GM23338 (cell line): ENCODE measurements at regions not wholly inside any gene's neighbourhood (a gene's known extent, or its start where the extent isn't known, plus 50 kb on each side); places are given as distances from the start of the nearest gene placed in this dataset.

ENCODE experiments used
- ATAC-seq: fragments of 200-7000 bp; cut with Tn5 transposase; 3 replicates; pipeline ENCODE4 v1.9.1; 2020
- DNase-seq: peaks from one replicate; pipeline ENCODE4 v3.0.0-alpha.2; 2015; ENCODE audit warnings: low spot score
- H2AFZ ChIP-seq: fragments of 200-600 bp; sonication (generic); 2 replicates; pipeline ENCODE4 v1.8.0; 2016; ENCODE audit warnings: antibody characterized with exemption, mild to moderate bottlenecking, moderate library complexity
- H3F3A ChIP-seq: fragments of 200-600 bp; sonication (generic); replicated peaks from 2 replicates; pipeline ENCODE4 v1.8.0; 2017; ENCODE audit warnings: antibody characterized with exemption, mixed run types, low read depth
- H3K27ac ChIP-seq: fragments of 200-600 bp; sonication (generic); 2 replicates; pipeline ENCODE4 v1.6.1; 2016; ENCODE audit warnings: low read depth
- H3K27me3 ChIP-seq: fragments of 200-600 bp; sonication (generic); 2 replicates; pipeline ENCODE4 v1.8.0; 2016; ENCODE audit warnings: mild to moderate bottlenecking, mixed run types, moderate library complexity; ENCODE audit not compliant: insufficient read depth
- H3K36me3 ChIP-seq: fragments of 200-600 bp; sonication (generic); 2 replicates; pipeline ENCODE4 v1.8.0; 2016; ENCODE audit warnings: mild to moderate bottlenecking; ENCODE audit not compliant: insufficient read depth
- H3K4me1 ChIP-seq: fragments of 200-600 bp; sonication (generic); 2 replicates; pipeline ENCODE4 v1.8.0; 2016; ENCODE audit warnings: mild to moderate bottlenecking, moderate library complexity; ENCODE audit not compliant: insufficient read depth
- H3K4me2 ChIP-seq: fragments of 200-600 bp; sonication (generic); 2 replicates; pipeline ENCODE4 v1.7.1; 2017; ENCODE audit warnings: mixed run types
- H3K4me3 ChIP-seq: fragments of 200-600 bp; sonication (generic); 2 replicates; pipeline ENCODE4 v1.6.1; 2016; ENCODE audit warnings: mixed run types
- H3K79me2 ChIP-seq: fragments of 200-600 bp; sonication (generic); replicated peaks from 2 replicates; pipeline ENCODE4 v1.8.0; 2017; ENCODE audit warnings: mild to moderate bottlenecking; ENCODE audit not compliant: insufficient read depth
- H3K9me2 ChIP-seq: fragments of 200-600 bp; sonication (generic); 2 replicates; pipeline ENCODE4 v1.8.0; 2017; ENCODE audit not compliant: insufficient read depth
- H4K20me1 ChIP-seq: fragments of 200-600 bp; sonication (generic); replicated peaks from 2 replicates; pipeline ENCODE4 v1.8.0; 2017; ENCODE audit warnings: mild to moderate bottlenecking; ENCODE audit not compliant: insufficient read depth
- H3K27ac Mint-ChIP-seq: 2 replicates; pipeline ENCODE4 v1.8.0; 2020; ENCODE audit warnings: inconsistent platforms, mild to moderate bottlenecking, moderate library complexity, mixed read lengths
- H3K27me3 Mint-ChIP-seq: 3 replicates; pipeline ENCODE4 v1.8.0; 2022; ENCODE audit warnings: low read depth, mild to moderate bottlenecking, moderate library complexity, mixed read lengths, inconsistent platforms; ENCODE audit not compliant: insufficient read depth, poor library complexity
- H3K36me3 Mint-ChIP-seq: 3 replicates; pipeline ENCODE4 v1.8.0; 2021; ENCODE audit warnings: low read depth, mild to moderate bottlenecking, inconsistent platforms, moderate library complexity, mixed read lengths
- H3K4me1 Mint-ChIP-seq: 3 replicates; pipeline ENCODE4 v1.8.0; 2020; ENCODE audit warnings: mild to moderate bottlenecking, inconsistent platforms, mixed read lengths
- H3K4me3 Mint-ChIP-seq: 3 replicates; pipeline ENCODE4 v1.8.0; 2021; ENCODE audit warnings: moderate library complexity, mild to moderate bottlenecking, inconsistent platforms, mixed read lengths
- H3K9me3 Mint-ChIP-seq: 3 replicates; pipeline ENCODE4 v1.8.0; 2020; ENCODE audit warnings: moderate library complexity, mild to moderate bottlenecking, inconsistent platforms, mixed read lengths
- CREB1 ChIP-seq: fragments of 250-450 bp; sonication (Bioruptor Pico); IDR thresholded peaks from 2 replicates; pipeline ENCODE4 v1.5.0; 2020; ENCODE audit warnings: low read depth, mild to moderate bottlenecking, moderate library complexity
- CTCF ChIP-seq, 2 experiments: fragments of 200-600 bp in 1 of 2; sonication (generic) in 1 of 2; conservative IDR thresholded peaks; 2 replicates each; pipeline versions ENCODE4 v1.5.1 to v1.6.1; 2016 to 2017; ENCODE audit warnings: antibody characterized with exemption in 2 of 2, low read depth in 2 of 2, mild to moderate bottlenecking in 2 of 2, moderate library complexity in 1 of 2
- EZH2 ChIP-seq: fragments of 200-600 bp; sonication (generic); IDR thresholded peaks from one replicate; pipeline ENCODE4 v1.8.0; 2017; ENCODE audit warnings: antibody characterized with exemption, mild to moderate bottlenecking, low read depth; ENCODE audit not compliant: unreplicated experiment
- EZH2phosphoT487 ChIP-seq: fragments of 200-600 bp; sonication (generic); IDR thresholded peaks from one replicate; pipeline ENCODE4 v1.8.1; 2018; ENCODE audit warnings: antibody characterized with exemption; ENCODE audit not compliant: unreplicated experiment
- JUNB ChIP-seq: IDR thresholded peaks from one replicate; pipeline ENCODE4 v1.6.1; 2016; ENCODE audit warnings: antibody characterized with exemption; ENCODE audit not compliant: unreplicated experiment
- NANOG ChIP-seq: IDR thresholded peaks from 2 replicates; pipeline ENCODE4 v1.6.1; 2016; ENCODE audit warnings: antibody characterized with exemption, borderline replicate concordance
- POLR2AphosphoS5 ChIP-seq: IDR thresholded peaks from 2 replicates; pipeline ENCODE4 v1.6.1; 2016; ENCODE audit warnings: antibody characterized with exemption, low read depth
- REST ChIP-seq: IDR thresholded peaks from one replicate; pipeline ENCODE4 v1.6.1; 2018; ENCODE audit warnings: antibody characterized with exemption; ENCODE audit not compliant: unreplicated experiment
- STAT1 ChIP-seq: IDR thresholded peaks from one replicate; pipeline ENCODE4 v1.6.1; 2016; ENCODE audit warnings: antibody characterized with exemption; ENCODE audit not compliant: unreplicated experiment
- ZNF114 ChIP-seq: fragments of 250-450 bp; sonication (Bioruptor Pico); IDR thresholded peaks from 2 replicates; pipeline ENCODE4 v1.5.0; 2020; ENCODE audit warnings: mild to moderate bottlenecking, moderate library complexity
- ZNF331 ChIP-seq: fragments of 250-450 bp; sonication (Bioruptor Pico); IDR thresholded peaks from 2 replicates; pipeline ENCODE4 v1.5.0; 2020; ENCODE audit warnings: low read depth, mild to moderate bottlenecking, moderate library complexity
- TF ChIP-seq, protein P1 (sequence below): fragments of 250-450 bp; sonication (Bioruptor Pico); IDR thresholded peaks from 2 replicates; pipeline ENCODE4 v1.5.0; 2020; ENCODE audit warnings: mild to moderate bottlenecking, moderate library complexity
- TF ChIP-seq, protein P2 (sequence below): IDR thresholded peaks from 2 replicates; pipeline ENCODE4 v1.6.1; 2016; ENCODE audit warnings: antibody characterized with exemption

DNA sequence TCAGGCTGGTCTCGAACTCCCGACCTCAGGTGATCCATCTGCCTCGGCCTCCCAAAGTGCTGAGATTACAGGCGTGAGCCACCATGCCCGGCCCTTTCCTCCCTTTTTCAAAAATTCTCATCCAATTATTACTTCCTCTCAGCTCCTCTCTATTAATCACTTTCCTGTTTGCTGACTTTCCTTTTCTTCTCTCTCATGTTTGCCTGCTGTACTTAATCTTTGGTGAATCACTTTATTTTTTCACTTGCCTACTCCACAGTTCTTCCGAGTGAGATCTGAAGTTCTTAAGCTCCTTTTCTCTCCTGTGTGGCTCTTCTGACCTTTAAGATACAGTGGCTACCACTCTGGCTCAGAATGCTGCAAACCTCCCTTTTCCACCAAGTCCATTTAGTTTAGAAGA is 126.3 kb upstream of the SERTAD2 start:
- no peak overlapping the region for H3K27ac Mint-ChIP-seq
- TF ChIP-seq ZNF331 (CRISPR knock-in tag) (no peak), STAT1 (no peak), CREB1 (no peak), JUNB (no peak), REST (no peak), NANOG (no peak), CTCF (conservative IDR thresholded peaks at IDR 0.05; ENCODE audit: low read depth in 2 of 2) (no peak), EZH2phosphoT487 (no peak), EZH2 (no peak), ZNF114 (CRISPR knock-in tag) (no peak), POLR2AphosphoS5 (no peak)
- TF ChIP-seq, protein P1, sequence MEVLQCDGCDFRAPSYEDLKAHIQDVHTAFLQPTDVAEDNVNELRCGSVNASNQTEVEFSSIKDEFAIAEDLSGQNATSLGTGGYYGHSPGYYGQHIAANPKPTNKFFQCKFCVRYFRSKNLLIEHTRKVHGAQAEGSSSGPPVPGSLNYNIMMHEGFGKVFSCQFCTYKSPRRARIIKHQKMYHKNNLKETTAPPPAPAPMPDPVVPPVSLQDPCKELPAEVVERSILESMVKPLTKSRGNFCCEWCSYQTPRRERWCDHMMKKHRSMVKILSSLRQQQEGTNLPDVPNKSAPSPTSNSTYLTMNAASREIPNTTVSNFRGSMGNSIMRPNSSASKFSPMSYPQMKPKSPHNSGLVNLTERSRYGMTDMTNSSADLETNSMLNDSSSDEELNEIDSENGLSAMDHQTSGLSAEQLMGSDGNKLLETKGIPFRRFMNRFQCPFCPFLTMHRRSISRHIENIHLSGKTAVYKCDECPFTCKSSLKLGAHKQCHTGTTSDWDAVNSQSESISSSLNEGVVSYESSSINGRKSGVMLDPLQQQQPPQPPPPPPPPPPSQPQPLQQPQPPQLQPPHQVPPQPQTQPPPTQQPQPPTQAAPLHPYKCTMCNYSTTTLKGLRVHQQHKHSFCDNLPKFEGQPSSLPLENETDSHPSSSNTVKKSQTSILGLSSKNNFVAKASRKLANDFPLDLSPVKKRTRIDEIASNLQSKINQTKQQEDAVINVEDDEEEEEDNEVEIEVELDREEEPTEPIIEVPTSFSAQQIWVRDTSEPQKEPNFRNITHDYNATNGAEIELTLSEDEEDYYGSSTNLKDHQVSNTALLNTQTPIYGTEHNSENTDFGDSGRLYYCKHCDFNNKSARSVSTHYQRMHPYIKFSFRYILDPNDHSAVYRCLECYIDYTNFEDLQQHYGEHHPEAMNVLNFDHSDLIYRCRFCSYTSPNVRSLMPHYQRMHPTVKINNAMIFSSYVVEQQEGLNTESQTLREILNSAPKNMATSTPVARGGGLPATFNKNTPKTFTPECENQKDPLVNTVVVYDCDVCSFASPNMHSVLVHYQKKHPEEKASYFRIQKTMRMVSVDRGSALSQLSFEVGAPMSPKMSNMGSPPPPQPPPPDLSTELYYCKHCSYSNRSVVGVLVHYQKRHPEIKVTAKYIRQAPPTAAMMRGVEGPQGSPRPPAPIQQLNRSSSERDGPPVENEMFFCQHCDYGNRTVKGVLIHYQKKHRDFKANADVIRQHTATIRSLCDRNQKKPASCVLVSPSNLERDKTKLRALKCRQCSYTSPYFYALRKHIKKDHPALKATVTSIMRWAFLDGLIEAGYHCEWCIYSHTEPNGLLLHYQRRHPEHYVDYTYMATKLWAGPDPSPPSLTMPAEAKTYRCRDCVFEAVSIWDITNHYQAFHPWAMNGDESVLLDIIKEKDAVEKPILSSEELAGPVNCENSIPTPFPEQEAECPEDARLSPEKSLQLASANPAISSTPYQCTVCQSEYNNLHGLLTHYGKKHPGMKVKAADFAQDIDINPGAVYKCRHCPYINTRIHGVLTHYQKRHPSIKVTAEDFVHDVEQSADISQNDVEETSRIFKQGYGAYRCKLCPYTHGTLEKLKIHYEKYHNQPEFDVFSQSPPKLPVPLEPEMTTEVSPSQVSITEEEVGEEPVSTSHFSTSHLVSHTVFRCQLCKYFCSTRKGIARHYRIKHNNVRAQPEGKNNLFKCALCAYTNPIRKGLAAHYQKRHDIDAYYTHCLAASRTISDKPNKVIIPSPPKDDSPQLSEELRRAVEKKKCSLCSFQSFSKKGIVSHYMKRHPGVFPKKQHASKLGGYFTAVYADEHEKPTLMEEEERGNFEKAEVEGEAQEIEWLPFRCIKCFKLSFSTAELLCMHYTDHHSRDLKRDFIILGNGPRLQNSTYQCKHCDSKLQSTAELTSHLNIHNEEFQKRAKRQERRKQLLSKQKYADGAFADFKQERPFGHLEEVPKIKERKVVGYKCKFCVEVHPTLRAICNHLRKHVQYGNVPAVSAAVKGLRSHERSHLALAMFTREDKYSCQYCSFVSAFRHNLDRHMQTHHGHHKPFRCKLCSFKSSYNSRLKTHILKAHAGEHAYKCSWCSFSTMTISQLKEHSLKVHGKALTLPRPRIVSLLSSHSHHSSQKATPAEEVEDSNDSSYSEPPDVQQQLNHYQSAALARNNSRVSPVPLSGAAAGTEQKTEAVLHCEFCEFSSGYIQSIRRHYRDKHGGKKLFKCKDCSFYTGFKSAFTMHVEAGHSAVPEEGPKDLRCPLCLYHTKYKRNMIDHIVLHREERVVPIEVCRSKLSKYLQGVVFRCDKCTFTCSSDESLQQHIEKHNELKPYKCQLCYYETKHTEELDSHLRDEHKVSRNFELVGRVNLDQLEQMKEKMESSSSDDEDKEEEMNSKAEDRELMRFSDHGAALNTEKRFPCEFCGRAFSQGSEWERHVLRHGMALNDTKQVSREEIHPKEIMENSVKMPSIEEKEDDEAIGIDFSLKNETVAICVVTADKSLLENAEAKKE (CRISPR knock-in tag) = no peak
- TF ChIP-seq, protein P2, sequence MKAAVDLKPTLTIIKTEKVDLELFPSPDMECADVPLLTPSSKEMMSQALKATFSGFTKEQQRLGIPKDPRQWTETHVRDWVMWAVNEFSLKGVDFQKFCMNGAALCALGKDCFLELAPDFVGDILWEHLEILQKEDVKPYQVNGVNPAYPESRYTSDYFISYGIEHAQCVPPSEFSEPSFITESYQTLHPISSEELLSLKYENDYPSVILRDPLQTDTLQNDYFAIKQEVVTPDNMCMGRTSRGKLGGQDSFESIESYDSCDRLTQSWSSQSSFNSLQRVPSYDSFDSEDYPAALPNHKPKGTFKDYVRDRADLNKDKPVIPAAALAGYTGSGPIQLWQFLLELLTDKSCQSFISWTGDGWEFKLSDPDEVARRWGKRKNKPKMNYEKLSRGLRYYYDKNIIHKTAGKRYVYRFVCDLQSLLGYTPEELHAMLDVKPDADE = no peak
- no peak overlapping the region for H3K4me3 Mint-ChIP-seq
- peaks cover 1% of the 10 kb centered on the region for H3K27me3 Mint-ChIP-seq
- no peak for ATAC-seq
- Histone ChIP-seq H3K4me2 (no peak overlapping the region), H3F3A (no peaks in the 10 kb centered on the region), H4K20me1 (no peaks in the 10 kb centered on the region), H3K79me2 (no peaks in the 10 kb centered on the region), H3K36me3 (no peaks in the 10 kb centered on the region; the same call in 1 of the 2 replicates), H3K27me3 (no peaks in the 10 kb centered on the region), H3K4me1 (no peaks in the 10 kb centered on the region), H3K4me3 (no peak overlapping the region), H3K27ac (no peak overlapping the region), H3K9me2 (0 out of 2 replicates have a peak, but pooled peaks cover 2% of the 10 kb centered on the region), H2AFZ (no peak overlapping the region)
- no peak for DNase-seq
- no peaks in the 10 kb centered on the region; the same call in 2 of the 3 replicates for H3K9me3 Mint-ChIP-seq
- H3K36me3 Mint-ChIP-seq = no peaks in the 10 kb centered on the region
- no peaks in the 10 kb centered on the region for H3K4me1 Mint-ChIP-seq
